MCF 10A (cell line): ENCODE measurements at regions not wholly inside any gene's neighbourhood (a gene's known extent, or its start where the extent isn't known, plus 50 kb on each side); places are given as distances from the start of the nearest gene placed in this dataset.

ENCODE experiments used
- BruUV-seq: library from RNA; stranded (reverse); fragments of 400-500 nt; replicated peaks from 2 replicates; lab custom pipeline; 2021; lab: Mats Ljungman, UMichigan
- CTCF ChIA-PET: fragments of 300-600 bp; sonication (Branson Sonifier 250); formaldehyde crosslinking; extraction: SDS; loops from one replicate; lab custom pipeline; 2021; ENCODE audit warnings: antibody characterized with exemption, inconsistent platforms; lab: Yijun Ruan, JAX
- POLR2A ChIA-PET: fragments of 300-600, 350-650 bp; sonication (Branson Sonifier 250); formaldehyde crosslinking; extraction: SDS; loops from one replicate; lab custom pipeline; 2020; ENCODE audit warnings: antibody characterized with exemption, inconsistent platforms; lab: Yijun Ruan, JAX
- DNase-seq: peaks from one replicate; pipeline ENCODE4 v3.0.0-alpha.2; 2018; ENCODE audit not compliant: unreplicated experiment
- H3K27ac Mint-ChIP-seq: one replicate; pipeline ENCODE4 v1.8.0; 2022; ENCODE audit warnings: mild to moderate bottlenecking, low read depth, mixed read lengths; ENCODE audit not compliant: unreplicated experiment
- H3K27me3 Mint-ChIP-seq: one replicate; pipeline ENCODE4 v1.8.0; 2022; ENCODE audit warnings: mixed read lengths; ENCODE audit not compliant: insufficient read depth, unreplicated experiment
- H3K36me3 Mint-ChIP-seq: one replicate; pipeline ENCODE4 v1.8.0; 2022; ENCODE audit warnings: mild to moderate bottlenecking, moderate library complexity, mixed read lengths; ENCODE audit not compliant: insufficient read depth, unreplicated experiment
- H3K4me1 Mint-ChIP-seq: one replicate; pipeline ENCODE4 v1.8.0; 2022; ENCODE audit warnings: mixed read lengths; ENCODE audit not compliant: insufficient read depth, unreplicated experiment
- H3K4me3 Mint-ChIP-seq: one replicate; pipeline ENCODE4 v1.8.0; 2022; ENCODE audit warnings: mild to moderate bottlenecking, moderate library complexity, mixed read lengths; ENCODE audit not compliant: unreplicated experiment
- H3K9me3 Mint-ChIP-seq: one replicate; pipeline ENCODE4 v1.8.0; 2022; ENCODE audit warnings: mixed read lengths; ENCODE audit not compliant: unreplicated experiment
- CTCF ChIP-seq: fragments of 200-600 bp; IDR thresholded peaks from one replicate; pipeline ENCODE4 v1.8.0; 2022; ENCODE audit warnings: antibody characterized with exemption, mild to moderate bottlenecking; ENCODE audit not compliant: unreplicated experiment
- intact Hi-C: fragments of 100-400 bp; cut with micrococcal nuclease; formaldehyde crosslinking; loops from 2 replicates; pipeline ENCODE4 v1.14.1; 2022

DNA sequence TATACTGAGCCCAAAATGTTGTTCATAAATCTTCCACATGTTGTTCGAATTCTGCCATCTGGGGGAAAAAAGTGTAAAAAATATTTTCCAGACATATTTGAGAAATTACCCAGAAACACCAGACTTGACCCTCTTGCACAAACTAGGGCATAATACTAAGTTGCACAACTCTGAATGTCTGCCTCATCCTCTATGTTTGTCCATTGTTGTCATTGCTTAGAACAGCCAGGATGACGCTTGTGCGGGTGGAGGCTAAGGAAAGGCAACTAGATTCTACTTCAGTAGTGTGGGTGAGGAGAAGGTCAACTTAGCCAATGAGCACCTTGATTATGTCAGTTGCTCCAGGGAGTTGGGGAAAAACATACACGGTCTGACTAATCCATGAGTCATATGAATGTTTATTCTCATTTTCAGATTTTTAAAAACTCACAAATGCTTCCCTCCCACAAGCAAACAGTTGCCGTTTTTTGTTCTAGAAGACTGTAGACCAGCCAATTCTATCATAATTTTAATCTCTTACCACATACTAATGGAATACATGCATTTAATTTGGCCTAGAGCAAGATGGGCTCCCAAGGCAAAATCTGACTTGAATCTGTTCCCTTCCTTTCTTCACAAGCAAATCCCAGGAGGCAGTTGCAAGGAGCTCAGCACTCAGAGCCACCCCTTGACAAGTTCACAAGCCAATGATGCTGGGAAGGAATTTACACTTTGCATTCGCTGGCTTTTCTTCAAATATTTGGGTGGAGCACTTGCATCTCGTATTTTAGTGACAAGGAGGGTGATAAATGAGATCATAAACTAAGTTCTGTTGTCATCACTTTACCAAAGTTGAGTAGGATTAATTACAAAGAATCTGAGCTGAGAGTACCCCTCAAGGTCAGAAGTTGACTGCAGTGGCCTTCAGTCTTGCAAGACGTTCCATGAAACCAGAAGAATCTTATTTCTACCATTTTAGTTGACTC is 163.2 kb upstream of the TWIST2 start:
- Mint-ChIP-seq H3K27me3 (no peaks in the 10 kb centered on the region), H3K9me3 (no peaks in the 10 kb centered on the region), H3K4me1 (peaks cover 20% of the 10 kb centered on the region), H3K4me3 (peak overlapping the region; percentile 33), H3K36me3 (no peaks in the 10 kb centered on the region), H3K27ac (peak overlapping the region; percentile 98)
- TF ChIP-seq CTCF = no peak
- DNase-seq = peak; percentile 99
- BruUV-seq = TSS peak; percentile 88
- ChIA-PET POLR2A (interaction anchor here (0.6 to 1.6 kb wide), 15 partner anchors 13 to 409 kb away, joined by 3 to 14 read pairs (median 4); no protein-coding TSS in a partner anchor), CTCF (interaction anchor here (1.2 kb wide), 1 partner anchor 44 kb away, joined by 5 read pairs; no protein-coding TSS in a partner anchor)
- intact Hi-C loops = loop anchor here (1.0 to 2.0 kb wide), 2 partner anchors 172 to 314 kb away; no protein-coding TSS in a partner anchor

DNA sequence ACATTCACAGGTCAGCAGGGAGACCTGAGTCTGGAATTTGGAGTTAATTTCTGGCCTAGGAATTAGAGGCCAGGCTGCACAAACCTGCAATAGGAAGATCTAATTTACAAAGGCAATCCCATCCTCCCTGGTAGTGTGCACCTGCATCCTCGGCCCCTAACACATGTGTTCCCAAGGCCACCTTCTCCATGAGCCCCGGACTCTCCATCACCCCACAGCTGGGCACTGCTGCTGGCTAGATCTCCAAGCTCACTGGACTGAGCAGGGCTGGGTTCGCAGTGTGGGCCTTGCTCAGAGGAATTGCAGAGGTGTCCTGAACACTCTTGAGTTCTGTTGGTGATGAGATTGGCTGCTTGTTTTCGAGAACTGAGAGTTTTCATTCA is 162.6 kb upstream of the TWIST2 start:
- Mint-ChIP-seq H3K27me3 (no peaks in the 10 kb centered on the region), H3K4me1 (peaks cover 20% of the 10 kb centered on the region), H3K4me3 (peak overlapping the region; percentile 33), H3K9me3 (no peaks in the 10 kb centered on the region), H3K36me3 (no peaks in the 10 kb centered on the region), H3K27ac (peak overlapping the region; percentile 98)
- intact Hi-C loops = loop anchor here (2.0 kb wide), 1 partner anchor 173 kb away; no protein-coding TSS in a partner anchor
- DNase-seq = no peak
- ChIA-PET POLR2A (interaction anchor here (0.6 to 1.6 kb wide), 12 partner anchors 12 to 409 kb away, joined by 3 to 14 read pairs (median 4); no protein-coding TSS in a partner anchor), CTCF (interaction anchor here (1.2 kb wide), 1 partner anchor 43 kb away, joined by 5 read pairs; no protein-coding TSS in a partner anchor)
- BruUV-seq = no TSS peak
- no peak for TF ChIP-seq CTCF

DNA sequence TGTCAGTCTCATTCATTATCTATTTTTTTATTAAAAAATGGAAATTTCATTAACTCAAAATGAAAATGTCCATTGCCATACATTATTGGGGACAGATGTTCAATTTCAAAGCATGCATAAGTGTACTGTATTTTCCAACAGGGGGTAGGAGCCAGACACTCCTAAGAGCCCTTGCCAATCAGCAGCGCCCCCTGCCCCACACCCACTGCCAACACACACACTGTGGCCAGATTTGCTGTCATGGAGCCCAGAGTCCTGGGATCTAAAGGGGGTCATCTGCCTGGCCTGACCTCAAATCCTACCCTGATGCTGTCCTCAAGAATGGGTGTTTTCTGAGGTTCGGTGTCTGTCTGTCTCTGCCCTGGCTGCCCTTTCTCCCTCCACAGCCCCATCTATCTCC is 162.2 kb upstream of the TWIST2 start:
- BruUV-seq = no TSS peak
- Mint-ChIP-seq H3K27ac (peak overlapping the region; percentile 98), H3K9me3 (no peaks in the 10 kb centered on the region), H3K4me3 (no peak overlapping the region), H3K4me1 (peaks cover 20% of the 10 kb centered on the region), H3K36me3 (no peaks in the 10 kb centered on the region), H3K27me3 (no peaks in the 10 kb centered on the region)
- ChIA-PET POLR2A (interaction anchor here (1.0 to 1.5 kb wide), 7 partner anchors 11 to 88 kb away, joined by 4 to 14 read pairs (median 9); no protein-coding TSS in a partner anchor), CTCF (interaction anchor here (1.2 to 1.8 kb wide), 3 partner anchors 35 to 172 kb away, joined by 5 to 6 read pairs (median 5); no protein-coding TSS in a partner anchor)
- TF ChIP-seq CTCF = no peak
- no peak for DNase-seq
- intact Hi-C loops = loop anchor here (2.0 kb wide), 1 partner anchor 173 kb away; no protein-coding TSS in a partner anchor

GRCh38 chr2:238686223-238686622 is 161.7 kb upstream of the TWIST2 start:
- Mint-ChIP-seq H3K4me3 (no peak overlapping the region), H3K4me1 (peaks cover 20% of the 10 kb centered on the region), H3K27me3 (no peaks in the 10 kb centered on the region), H3K9me3 (no peaks in the 10 kb centered on the region), H3K27ac (peak overlapping the region; percentile 98), H3K36me3 (no peaks in the 10 kb centered on the region)
- intact Hi-C loops = no loop called here
- CTCF ChIA-PET = interaction anchor here (1.6 to 1.8 kb wide), 3 partner anchors 34 to 173 kb away, joined by 5 to 8 read pairs (median 6); no protein-coding TSS in a partner anchor
- no peak for DNase-seq
- no peak for TF ChIP-seq CTCF
- BruUV-seq = no TSS peak
- POLR2A ChIA-PET = interaction anchor here (0.6 to 1.2 kb wide), 2 partner anchors 10 to 18 kb away, joined by 3 to 4 read pairs; no protein-coding TSS in a partner anchor
